ENCODE measurements at regions not wholly inside any gene's neighbourhood (a gene's known extent, or its start where the extent isn't known, plus 50 kb on each side); places are given as distances from the start of the nearest gene placed in this dataset.

DNA sequence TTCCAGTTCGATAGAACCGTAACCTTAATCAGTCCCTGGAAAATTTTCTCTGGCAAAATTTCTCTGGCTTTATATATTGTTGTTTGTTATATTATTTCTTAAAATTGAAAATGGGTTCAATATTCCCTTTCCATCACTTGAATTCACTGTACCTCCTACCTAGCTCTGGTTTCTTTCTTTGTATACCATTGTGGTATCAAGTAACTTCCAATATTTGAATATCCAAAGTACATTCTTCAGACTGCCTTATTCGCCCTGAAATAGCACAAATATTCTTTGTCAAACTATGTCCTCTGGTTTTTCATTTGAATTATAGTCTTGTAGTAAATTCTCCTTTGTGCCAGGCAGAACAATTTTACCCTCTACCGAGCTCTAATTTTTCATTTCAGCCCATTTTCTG lies 541.6 kb downstream of the REEP3 start:
- Histone ChIP-seq H2BK15ac (ENCODE audit: low read length) (no peak overlapping the region), H2AFZ (ENCODE audit: low read length) (no peak overlapping the region), H3K4me1 (ENCODE audit: control insufficient read depth in 2 of 2, insufficient read depth in 1 of 2, low read depth in 1 of 2, low read length in 2 of 2) (no peaks in the 10 kb centered on the region), H3K14ac (ENCODE audit: low read length) (no peak overlapping the region), H4K91ac (ENCODE audit: low read depth, low read length, poor library complexity) (no peak overlapping the region), H3K23ac (ENCODE audit: low read depth, low read length, poor library complexity) (no peak overlapping the region), H3K36me3 (replicated peaks in 1 of 2; ENCODE audit: control insufficient read depth in 2 of 2, insufficient read depth in 2 of 2, low read length in 2 of 2) (no peaks in the 10 kb centered on the region), H3K4me3 (ENCODE audit: low read length in 2 of 2) (no peak overlapping the region), H2BK5ac (ENCODE audit: low read length) (no peak overlapping the region), H3K18ac (ENCODE audit: low read length) (no peak overlapping the region), H2AK5ac (ENCODE audit: low read depth, low read length) (no peak overlapping the region), H3K9ac (ENCODE audit: low read depth, low read length, poor library complexity) (no peak overlapping the region), H3K27me3 (ENCODE audit: control insufficient read depth in 3 of 3, insufficient read depth in 3 of 3, low read depth in 1 of 3, low read length in 3 of 3) (no peaks in the 10 kb centered on the region), H3K79me1 (ENCODE audit: low read depth, low read length) (no peaks in the 10 kb centered on the region), H3K4me2 (ENCODE audit: insufficient read depth, low read length, poor library complexity, severe bottlenecking) (no peak overlapping the region), H3K4ac (ENCODE audit: low read length) (no peak overlapping the region), H2BK120ac (ENCODE audit: low read depth, low read length) (no peak overlapping the region), H3K27ac (replicated peaks; ENCODE audit: low read length) (no peak overlapping the region), H3K9me3 (replicated peaks in 1 of 2; ENCODE audit: control insufficient read depth in 2 of 2, insufficient read depth in 1 of 2, low read depth in 1 of 2, low read length in 2 of 2) (peaks cover 0 to 1% of the 10 kb centered on the region in 2 donors), H2BK12ac (ENCODE audit: low read length) (no peak overlapping the region), H4K8ac (ENCODE audit: low read depth, low read length) (no peak overlapping the region)
- no CpG with 5 or more reads among the region's 4 CpGs for WGBS, 2 donors (ENCODE audit: extremely low coverage in 2 of 2, insufficient read length in 2 of 2, insufficient replicate concordance in 1 of 2)
- DNase-seq (ENCODE audit: low spot score), result no peak

DNA sequence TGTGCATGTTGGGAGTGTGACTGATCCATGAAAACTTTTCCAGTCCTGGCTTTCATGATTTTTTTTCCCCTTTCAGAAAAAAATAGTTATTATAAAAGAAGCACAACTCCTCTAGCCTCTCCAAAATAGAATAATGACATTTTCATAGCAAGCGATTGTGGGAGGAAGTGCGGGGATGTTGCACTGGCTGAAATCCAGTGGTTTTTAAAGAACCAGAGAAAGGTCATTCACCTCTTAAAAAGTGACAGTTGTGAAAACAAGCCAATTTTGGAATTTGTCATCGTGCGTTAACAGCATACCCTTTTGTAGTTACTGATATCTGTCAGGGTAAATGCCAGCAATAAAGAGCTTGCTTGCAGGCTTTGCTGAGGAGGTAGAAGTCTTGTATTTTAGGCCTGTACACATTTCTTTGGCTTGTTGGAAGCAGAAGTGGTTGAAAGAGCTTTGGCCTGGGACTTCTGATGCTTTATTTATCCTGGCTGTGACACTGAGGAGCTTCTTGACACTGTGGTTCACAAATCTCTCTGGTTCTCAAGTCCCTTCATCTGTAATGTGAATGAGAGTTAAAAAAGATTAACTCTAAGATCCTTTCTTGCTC lies 545.9 kb downstream of the REEP3 start:
- no peak overlapping the region for H3K4me2 ChIP-seq (ENCODE audit: insufficient read depth, low read length, poor library complexity, severe bottlenecking)

DNA sequence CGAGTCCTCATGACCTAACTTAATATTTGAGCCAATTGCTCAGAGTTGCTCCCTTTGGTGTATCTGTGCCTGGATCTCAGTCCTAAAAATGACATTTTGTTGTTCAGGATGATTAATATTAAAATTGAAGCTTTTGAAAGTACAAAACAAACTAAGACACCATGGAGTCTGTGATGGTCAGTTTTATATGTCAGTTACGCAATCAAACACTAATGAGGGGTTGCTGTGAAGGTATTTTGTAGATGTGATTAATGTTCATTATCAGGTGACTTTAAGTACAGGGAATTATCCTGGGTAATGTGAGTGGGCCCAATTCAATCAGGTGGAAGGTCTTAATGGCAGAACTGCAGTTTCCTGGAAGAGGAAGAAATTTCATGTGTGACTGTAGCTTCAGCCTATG lies 546.7 kb downstream of the REEP3 start:
- no peak overlapping the region for H2BK12ac ChIP-seq (ENCODE audit: low read length)

More for the DNA sequence above, 545.9 kb downstream of the REEP3 start:
- Histone ChIP-seq H3K9ac (ENCODE audit: low read depth, low read length, poor library complexity) (no peak overlapping the region), H4K8ac (ENCODE audit: low read depth, low read length) (no peak overlapping the region), H3K14ac (ENCODE audit: low read length) (no peak overlapping the region), H3K4me3 (ENCODE audit: low read length in 2 of 2) (no peak overlapping the region), H2BK15ac (ENCODE audit: low read length) (no peak overlapping the region), H2AFZ (ENCODE audit: low read length) (no peak overlapping the region), H2BK5ac (ENCODE audit: low read length) (no peak overlapping the region), H4K91ac (ENCODE audit: low read depth, low read length, poor library complexity) (no peak overlapping the region), H3K18ac (ENCODE audit: low read length) (no peak overlapping the region), H3K23ac (ENCODE audit: low read depth, low read length, poor library complexity) (no peak overlapping the region), H2AK5ac (ENCODE audit: low read depth, low read length) (no peak overlapping the region), H3K4me1 (ENCODE audit: control insufficient read depth in 2 of 2, insufficient read depth in 1 of 2, low read depth in 1 of 2, low read length in 2 of 2) (no peaks in the 10 kb centered on the region), H2BK12ac (ENCODE audit: low read length) (no peak overlapping the region), H2BK120ac (ENCODE audit: low read depth, low read length) (no peak overlapping the region), H3K36me3 (replicated peaks in 1 of 2; ENCODE audit: control insufficient read depth in 2 of 2, insufficient read depth in 2 of 2, low read length in 2 of 2) (no peaks in the 10 kb centered on the region), H3K4ac (ENCODE audit: low read length) (no peak overlapping the region), H3K9me3 (replicated peaks in 1 of 2; ENCODE audit: control insufficient read depth in 2 of 2, insufficient read depth in 1 of 2, low read depth in 1 of 2, low read length in 2 of 2) (peaks cover 0 to 1% of the 10 kb centered on the region in 2 donors), H3K79me1 (ENCODE audit: low read depth, low read length) (no peaks in the 10 kb centered on the region), H3K27me3 (ENCODE audit: control insufficient read depth in 3 of 3, insufficient read depth in 3 of 3, low read depth in 1 of 3, low read length in 3 of 3) (no peaks in the 10 kb centered on the region), H3K27ac (replicated peaks; ENCODE audit: low read length) (no peak overlapping the region)
- no peak for DNase-seq (ENCODE audit: low spot score)
- no CpG with 5 or more reads among the region's 4 CpGs for WGBS, 2 donors (ENCODE audit: extremely low coverage in 2 of 2, insufficient read length in 2 of 2, insufficient replicate concordance in 1 of 2)

DNA sequence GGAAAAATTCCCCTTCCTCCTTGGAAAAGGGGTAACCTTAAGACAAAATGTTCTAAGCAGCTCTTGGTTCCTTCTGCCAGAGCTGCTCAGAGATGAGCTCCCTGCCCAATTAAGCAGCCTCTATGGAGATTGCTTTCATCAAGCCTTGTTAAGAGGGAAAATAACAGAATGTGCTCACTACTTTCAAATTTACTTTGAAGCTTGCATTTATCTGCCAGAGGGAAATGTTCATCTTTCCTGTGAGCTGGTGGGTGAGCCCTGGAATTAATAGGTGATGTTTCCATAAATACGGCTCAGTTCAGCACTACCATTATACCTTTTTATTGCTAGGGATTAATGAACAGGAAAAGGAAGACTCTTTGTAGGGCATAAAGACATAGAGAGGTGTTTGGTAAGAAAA lies 549.0 kb downstream of the REEP3 start:
- Histone ChIP-seq H2BK120ac (ENCODE audit: low read depth, low read length) (no peak overlapping the region), H2AFZ (ENCODE audit: low read length) (no peak overlapping the region), H3K9ac (ENCODE audit: low read depth, low read length, poor library complexity) (no peak overlapping the region), H3K79me1 (ENCODE audit: low read depth, low read length) (no peaks in the 10 kb centered on the region), H2BK15ac (ENCODE audit: low read length) (no peak overlapping the region), H2BK5ac (ENCODE audit: low read length) (no peak overlapping the region), H3K4ac (ENCODE audit: low read length) (no peak overlapping the region), H3K9me3 (replicated peaks in 1 of 2; ENCODE audit: control insufficient read depth in 2 of 2, insufficient read depth in 1 of 2, low read depth in 1 of 2, low read length in 2 of 2) (no peaks in the 10 kb centered on the region), H3K4me3 (ENCODE audit: low read length in 2 of 2) (no peak overlapping the region), H2AK5ac (ENCODE audit: low read depth, low read length) (no peak overlapping the region), H3K27ac (replicated peaks; ENCODE audit: low read length) (no peak overlapping the region), H3K4me1 (ENCODE audit: control insufficient read depth in 2 of 2, insufficient read depth in 1 of 2, low read depth in 1 of 2, low read length in 2 of 2) (no peaks in the 10 kb centered on the region), H3K18ac (ENCODE audit: low read length) (no peak overlapping the region), H3K27me3 (ENCODE audit: control insufficient read depth in 3 of 3, insufficient read depth in 3 of 3, low read depth in 1 of 3, low read length in 3 of 3) (no peaks in the 10 kb centered on the region), H3K36me3 (replicated peaks in 1 of 2; ENCODE audit: control insufficient read depth in 2 of 2, insufficient read depth in 2 of 2, low read length in 2 of 2) (no peaks in the 10 kb centered on the region), H3K14ac (ENCODE audit: low read length) (no peak overlapping the region), H3K4me2 (ENCODE audit: insufficient read depth, low read length, poor library complexity, severe bottlenecking) (no peak overlapping the region), H3K23ac (ENCODE audit: low read depth, low read length, poor library complexity) (no peak overlapping the region), H4K8ac (ENCODE audit: low read depth, low read length) (no peak overlapping the region), H2BK12ac (ENCODE audit: low read length) (no peak overlapping the region), H4K91ac (ENCODE audit: low read depth, low read length, poor library complexity) (no peak overlapping the region)
- no CpG with 5 or more reads among the region's 1 CpG for WGBS, 2 donors (ENCODE audit: extremely low coverage in 2 of 2, insufficient read length in 2 of 2, insufficient replicate concordance in 1 of 2)
- DNase-seq (ENCODE audit: low spot score), result no peak

More for the DNA sequence above, 546.7 kb downstream of the REEP3 start:
- Histone ChIP-seq H3K18ac (ENCODE audit: low read length) (no peak overlapping the region), H3K27me3 (ENCODE audit: control insufficient read depth in 3 of 3, insufficient read depth in 3 of 3, low read depth in 1 of 3, low read length in 3 of 3) (no peaks in the 10 kb centered on the region), H3K23ac (ENCODE audit: low read depth, low read length, poor library complexity) (no peak overlapping the region), H3K79me1 (ENCODE audit: low read depth, low read length) (no peaks in the 10 kb centered on the region), H2AK5ac (ENCODE audit: low read depth, low read length) (no peak overlapping the region), H2BK5ac (ENCODE audit: low read length) (no peak overlapping the region), H3K27ac (replicated peaks; ENCODE audit: low read length) (no peak overlapping the region), H3K4me1 (ENCODE audit: control insufficient read depth in 2 of 2, insufficient read depth in 1 of 2, low read depth in 1 of 2, low read length in 2 of 2) (no peaks in the 10 kb centered on the region), H2BK120ac (ENCODE audit: low read depth, low read length) (no peak overlapping the region), H4K91ac (ENCODE audit: low read depth, low read length, poor library complexity) (no peak overlapping the region), H3K4me3 (ENCODE audit: low read length in 2 of 2) (no peak overlapping the region), H3K9ac (ENCODE audit: low read depth, low read length, poor library complexity) (no peak overlapping the region), H3K14ac (ENCODE audit: low read length) (no peak overlapping the region), H2BK15ac (ENCODE audit: low read length) (no peak overlapping the region), H2AFZ (ENCODE audit: low read length) (no peak overlapping the region), H3K9me3 (replicated peaks in 1 of 2; ENCODE audit: control insufficient read depth in 2 of 2, insufficient read depth in 1 of 2, low read depth in 1 of 2, low read length in 2 of 2) (peaks cover 0 to 1% of the 10 kb centered on the region in 2 donors), H3K4ac (ENCODE audit: low read length) (no peak overlapping the region), H3K36me3 (replicated peaks in 1 of 2; ENCODE audit: control insufficient read depth in 2 of 2, insufficient read depth in 2 of 2, low read length in 2 of 2) (no peaks in the 10 kb centered on the region), H4K8ac (ENCODE audit: low read depth, low read length) (no peak overlapping the region), H3K4me2 (ENCODE audit: insufficient read depth, low read length, poor library complexity, severe bottlenecking) (no peak overlapping the region)
- no CpG with 5 or more reads among the region's 2 CpGs for WGBS, 2 donors (ENCODE audit: extremely low coverage in 2 of 2, insufficient read length in 2 of 2, insufficient replicate concordance in 1 of 2)
- no peak for DNase-seq (ENCODE audit: low spot score)

Measured in neuronal stem cell (in vitro differentiated cells).